CD4-positive, alpha-beta T cell treated with Interleukin-17A for 1 hour (primary cell): ENCODE measurements at regions not wholly inside any gene's neighbourhood (a gene's known extent, or its start where the extent isn't known, plus 50 kb on each side); places are given as distances from the start of the nearest gene placed in this dataset.

Experiments used
- DNase-seq: peaks from one replicate; pipeline ENCODE4 v3.0.0-alpha.2; 2020

DNA sequence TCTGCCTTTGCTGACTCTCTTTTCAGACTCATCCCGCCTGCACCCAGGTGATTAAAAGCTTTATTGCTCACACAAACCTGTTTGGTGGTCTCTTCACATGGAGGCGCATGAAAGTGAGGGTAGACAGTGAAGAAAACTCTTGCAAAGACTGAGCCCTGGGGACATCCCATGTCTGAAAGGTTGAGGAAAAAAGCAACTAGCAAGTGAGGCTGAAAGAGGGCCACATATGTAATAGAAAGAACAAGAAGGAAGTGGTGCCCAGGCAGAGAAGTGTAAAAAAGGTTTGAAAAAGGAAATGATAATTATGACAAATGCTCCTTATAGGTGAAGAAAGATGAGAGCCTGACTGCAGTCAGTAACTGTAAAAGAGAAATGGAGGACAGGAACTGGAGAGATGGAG lies 115.9 kb upstream of the NEK7 start:
- DNase-seq = no peak

DNA sequence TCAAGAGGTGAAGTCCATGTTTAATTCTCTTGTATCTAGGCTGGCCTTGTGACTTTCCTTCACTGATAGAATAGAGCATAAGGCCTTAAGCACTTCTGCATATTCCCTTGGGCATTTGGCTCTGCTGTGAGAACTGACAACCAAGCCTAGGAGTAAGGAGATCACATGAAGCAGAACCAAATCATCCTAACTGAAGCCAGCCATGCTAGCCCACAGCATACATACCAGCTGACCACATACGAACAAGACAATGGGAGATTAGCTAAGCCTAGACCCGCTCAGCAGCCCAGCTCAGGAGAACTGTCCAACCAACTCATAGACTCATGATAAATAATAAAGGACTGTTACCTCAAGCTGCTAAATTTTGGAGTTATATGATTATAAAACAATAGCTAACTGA lies 114.6 kb upstream of the NEK7 start:
- no peak for DNase-seq

DNA sequence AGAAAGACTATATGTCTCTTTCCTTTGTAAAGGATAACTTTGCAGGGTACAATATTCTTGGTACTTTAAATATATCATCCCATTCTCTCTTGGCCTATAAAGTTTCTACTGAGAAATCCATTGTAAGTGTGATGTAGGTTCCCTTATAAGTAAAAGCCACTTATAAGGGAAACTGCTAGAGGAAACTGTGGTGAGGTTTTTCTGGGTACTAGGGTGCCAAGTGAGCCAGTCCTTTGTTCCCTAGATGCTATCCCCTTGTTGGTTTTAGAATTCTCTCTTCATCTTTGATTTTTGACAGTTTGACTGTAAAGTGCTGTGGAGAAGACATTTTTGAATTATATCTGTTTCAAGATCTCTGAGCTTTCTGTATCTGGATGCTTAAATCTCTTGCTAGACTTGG lies 108.9 kb upstream of the NEK7 start:
- DNase-seq = peak; percentile 22

GRCh38 chr1:198054510-198054909 lies 102.3 kb upstream of the NEK7 start:
- no peak for DNase-seq

DNA sequence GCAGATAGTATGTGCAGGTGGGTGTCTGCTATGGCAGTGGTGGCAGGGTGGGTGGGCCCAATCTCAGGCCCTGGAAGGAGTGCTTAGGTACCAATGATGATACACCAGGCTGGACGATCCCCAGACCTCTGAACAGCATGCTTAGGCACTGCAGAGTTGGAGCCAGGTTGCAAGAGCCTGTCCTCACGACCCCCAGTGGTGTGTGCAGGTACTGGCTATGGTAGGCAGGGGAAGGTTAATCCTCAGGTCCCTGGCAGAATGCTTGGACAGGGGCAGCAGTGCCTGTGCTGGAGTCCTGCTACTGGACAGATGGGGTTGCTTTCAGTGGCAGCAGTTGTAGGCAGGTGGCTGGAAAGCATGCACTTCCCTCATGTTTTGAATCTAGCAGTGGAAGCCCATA lies 100.5 kb upstream of the NEK7 start:
- DNase-seq = no peak

DNA sequence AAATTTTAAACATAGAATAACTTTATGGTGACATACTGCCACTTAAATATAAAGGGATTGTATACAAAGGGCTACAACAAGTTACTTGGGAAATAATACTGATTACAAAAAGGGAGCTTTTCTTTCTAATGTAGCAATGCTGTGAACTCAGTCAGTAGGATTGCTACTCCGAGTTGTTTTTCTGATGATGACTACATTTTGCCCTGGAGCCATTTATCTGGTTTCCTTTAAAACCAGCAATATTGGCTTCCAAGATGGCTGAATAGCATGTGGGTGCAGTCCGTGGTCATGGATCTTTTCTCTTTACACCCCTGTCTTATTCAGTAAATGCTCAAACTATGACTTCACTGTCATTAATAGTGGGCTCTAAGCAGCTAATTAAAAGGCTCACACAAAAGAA lies 92.6 kb upstream of the NEK7 start:
- no peak for DNase-seq

GRCh38 chr1:198068285-198068684 lies 88.5 kb upstream of the NEK7 start:
- DNase-seq = no peak

- no peak for DNase-seq
Observed at GRCh38 chr1:198072177-198072576, 84.6 kb upstream of the NEK7 start.

- DNase-seq = no peak
Observed at GRCh38 chr1:198075296-198075695, 81.5 kb upstream of the NEK7 start.

GRCh38 chr1:198079432-198079951 lies 77.3 kb upstream of the NEK7 start:
- no peak for DNase-seq

DNA sequence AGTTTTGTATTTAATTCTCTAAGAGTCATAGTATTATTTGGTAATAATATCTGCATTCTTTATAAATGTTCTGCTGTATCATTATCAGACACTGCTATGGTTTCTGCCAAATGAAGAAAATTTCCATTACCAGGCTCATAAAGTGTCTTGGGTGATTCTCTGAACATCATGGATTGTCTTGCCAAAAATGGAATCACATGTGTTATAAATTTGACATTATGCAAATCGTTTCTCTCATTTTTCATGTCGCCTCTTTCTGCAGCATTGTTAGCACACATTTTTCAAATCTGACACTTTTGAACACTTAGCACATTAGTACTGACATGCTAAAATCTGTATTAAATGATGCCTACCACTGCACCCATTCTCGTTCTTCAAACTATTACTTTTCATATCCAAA lies 74.2 kb upstream of the NEK7 start:
- DNase-seq = no peak

GRCh38 chr1:198083549-198083948 lies 73.2 kb upstream of the NEK7 start:
- DNase-seq = no peak

DNA sequence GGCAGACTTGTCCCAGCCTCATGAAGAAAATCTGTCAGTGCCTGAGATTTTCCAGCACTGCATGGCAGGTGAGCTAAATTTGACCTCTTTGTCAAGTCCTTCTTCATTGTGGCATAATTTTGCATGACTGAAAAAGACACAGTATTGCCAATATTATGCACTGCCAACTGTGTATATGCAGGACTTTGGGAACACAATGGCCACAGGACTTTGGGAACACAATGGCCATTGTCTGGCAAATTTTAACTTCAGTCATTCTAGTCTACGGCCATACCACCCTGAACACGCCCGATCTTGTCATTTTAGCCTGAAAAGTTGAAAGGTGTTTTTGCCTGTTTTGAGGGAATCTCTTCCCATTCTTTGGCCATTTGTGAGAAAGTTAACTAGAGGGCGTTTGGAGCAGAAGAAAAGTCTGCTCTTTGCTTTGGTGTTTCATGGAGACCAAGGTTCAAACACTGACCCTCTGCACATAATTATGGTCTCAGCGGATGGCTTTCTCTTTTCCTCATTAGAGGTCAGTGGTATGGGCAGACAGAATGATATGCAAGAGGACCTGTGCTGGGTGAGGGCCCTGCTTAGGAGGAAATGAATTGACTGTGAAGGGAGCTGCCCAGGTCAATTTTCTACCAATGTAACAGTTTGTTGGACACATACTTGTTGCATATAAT lies 72.4 kb upstream of the NEK7 start:
- DNase-seq = no peak

DNA sequence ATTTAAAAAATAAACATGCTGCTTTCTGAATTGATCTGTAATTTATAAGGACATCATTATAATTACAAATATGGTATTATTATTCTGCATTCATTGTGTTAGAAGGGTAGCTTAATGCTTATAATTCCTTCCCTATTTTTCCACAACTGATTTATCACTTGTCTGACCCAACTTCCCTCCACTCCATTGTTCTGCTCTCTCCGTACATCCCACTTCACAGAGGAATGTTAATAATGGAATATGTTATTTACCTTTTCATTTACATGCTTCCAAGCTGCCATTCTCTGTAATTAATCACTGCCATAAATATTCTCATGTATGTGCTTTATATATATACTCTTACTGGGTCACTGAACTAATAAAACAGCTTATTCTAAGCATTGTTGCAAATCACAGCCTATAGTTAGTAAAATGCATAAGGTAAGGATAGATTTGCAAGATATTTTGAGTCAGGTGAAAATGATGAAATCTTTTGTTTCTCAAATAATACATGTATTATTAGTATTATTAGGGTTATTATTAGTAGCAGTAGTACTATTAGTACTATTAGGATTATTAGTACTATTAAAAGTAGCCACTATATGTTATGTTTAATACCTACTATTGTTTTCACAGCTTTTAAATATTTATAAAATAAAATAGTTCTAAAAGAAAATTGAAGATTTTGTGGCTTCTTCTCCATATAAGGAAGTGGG lies 70.6 kb upstream of the NEK7 start:
- no peak for DNase-seq

- DNase-seq = no peak
Observed at GRCh38 chr1:198087831-198088230, 69.0 kb upstream of the NEK7 start.

DNA sequence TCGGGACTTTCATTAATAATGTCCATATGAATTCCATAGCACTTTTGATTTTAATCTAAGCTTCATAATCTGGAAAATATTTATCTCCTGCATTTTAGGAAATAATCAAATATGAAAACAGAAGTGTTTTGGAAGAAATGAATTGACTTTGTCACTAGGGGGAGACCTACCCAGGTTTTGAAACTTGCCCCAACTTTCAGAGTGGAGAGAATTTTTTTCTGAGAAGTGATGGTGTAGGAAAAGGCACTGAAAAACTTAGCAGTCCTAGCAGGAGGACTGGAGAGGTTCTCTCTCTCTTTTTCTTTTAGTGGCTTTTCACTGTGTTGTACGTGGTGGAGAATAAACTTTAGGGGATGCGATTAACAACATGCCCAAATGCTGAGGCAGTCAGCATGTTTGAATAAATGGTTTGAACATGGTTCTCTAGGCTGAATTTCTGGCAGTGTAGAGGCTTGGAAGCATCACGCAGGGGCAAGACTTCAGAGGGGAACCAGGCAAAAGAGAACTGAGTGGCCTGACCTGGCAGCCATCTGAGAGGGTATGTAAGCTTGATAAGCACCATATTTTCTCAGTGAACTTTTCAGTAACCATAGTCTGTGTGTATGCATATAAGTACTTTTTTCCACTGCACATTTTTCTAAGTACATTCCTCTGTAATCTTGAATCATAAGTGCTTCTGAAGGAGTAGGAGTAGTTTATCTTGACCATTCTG lies 68.3 kb upstream of the NEK7 start:
- peak; percentile 51 for DNase-seq

GRCh38 chr1:198096390-198096789 lies 60.4 kb upstream of the NEK7 start:
- no peak for DNase-seq

- no peak for DNase-seq
Observed at GRCh38 chr1:198099755-198100154, 57.0 kb upstream of the NEK7 start.

DNA sequence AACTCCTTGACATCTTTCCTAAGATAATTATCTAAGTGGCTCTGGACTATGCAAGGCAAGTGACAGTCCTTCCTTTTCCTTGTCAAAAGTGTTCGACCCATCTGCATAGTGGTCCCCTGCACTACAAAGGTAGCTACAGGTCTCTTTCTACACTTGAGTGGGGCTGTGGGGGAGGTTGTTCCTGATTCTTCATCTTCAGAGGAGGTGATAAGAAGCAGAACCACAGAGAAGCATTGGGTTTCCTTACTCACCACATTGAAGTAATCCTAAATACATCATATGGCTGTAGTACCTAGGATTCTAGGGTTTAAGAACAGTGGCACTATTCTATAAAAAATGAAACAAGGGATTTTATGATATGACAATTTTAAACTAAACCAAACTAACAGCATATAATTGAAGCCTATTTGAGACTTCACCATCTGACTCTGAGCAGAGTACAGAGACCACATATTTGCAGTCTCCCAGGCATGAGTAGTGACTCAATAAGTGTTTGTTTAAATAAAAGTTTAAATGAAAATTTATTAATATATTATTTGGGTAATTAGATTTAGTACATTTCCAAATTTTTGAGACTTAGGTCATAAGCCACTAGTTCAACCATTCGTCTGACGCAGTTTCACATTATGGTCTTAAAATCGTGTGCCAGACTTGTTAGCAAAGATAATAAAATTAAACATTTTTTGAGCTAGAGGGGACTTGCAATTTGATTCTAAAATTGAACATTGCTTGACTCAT lies 54.9 kb upstream of the NEK7 start:
- DNase-seq = no peak

- peak; percentile 41 for DNase-seq
Observed at GRCh38 chr1:198102454-198102827, 54.4 kb upstream of the NEK7 start.

- no peak for DNase-seq
Observed at GRCh38 chr1:198105185-198105584, 51.6 kb upstream of the NEK7 start.

- DNase-seq = no peak
Observed at GRCh38 chr1:198106011-198106410, 50.8 kb upstream of the NEK7 start.
